ENCODE measurements at regions not wholly inside any gene's neighbourhood (a gene's known extent, or its start where the extent isn't known, plus 50 kb on each side); places are given as distances from the start of the nearest gene placed in this dataset.

- Mint-ChIP-seq H3K27me3 (no peaks in the 10 kb centered on the region), H3K27ac (no peak overlapping the region), H3K4me1 (peaks cover 6% of the 10 kb centered on the region), H3K4me3 (no peak overlapping the region), H3K36me3 (no peaks in the 10 kb centered on the region), H3K9me3 (peaks cover 7% of the 10 kb centered on the region)
- no peak for DNase-seq (ENCODE audit: low spot score in 2 of 2)
- ATAC-seq (ENCODE audit: low read depth) = no peak
Observed at GRCh38 chr7:125490167-125490566, 560.5 kb upstream of the POT1 start.

- ATAC-seq (ENCODE audit: low read depth) = no peak
- no peaks in the 10 kb centered on the region for H3K27me3 Mint-ChIP-seq
- no peaks in the 10 kb centered on the region for H3K36me3 Mint-ChIP-seq
- no peaks in the 10 kb centered on the region for H3K4me1 Mint-ChIP-seq
- H3K27ac Mint-ChIP-seq = no peak overlapping the region
- peaks cover 3% of the 10 kb centered on the region for H3K9me3 Mint-ChIP-seq
- DNase-seq (ENCODE audit: low spot score in 2 of 2) = no peak
- H3K4me3 Mint-ChIP-seq = no peak overlapping the region
Observed at GRCh38 chr7:125485223-125485622, 555.6 kb upstream of the POT1 start.

- ATAC-seq (ENCODE audit: low read depth) (no peak), DNase-seq (ENCODE audit: low spot score in 2 of 2) (no peak)
- Mint-ChIP-seq H3K27me3 (no peaks in the 10 kb centered on the region), H3K4me1 (no peaks in the 10 kb centered on the region), H3K27ac (no peak overlapping the region), H3K36me3 (no peaks in the 10 kb centered on the region), H3K9me3 (peaks cover 3% of the 10 kb centered on the region), H3K4me3 (no peak overlapping the region)
Observed at GRCh38 chr7:125484755-125485154, 555.1 kb upstream of the POT1 start.

- Mint-ChIP-seq H3K4me3 (no peak overlapping the region), H3K27me3 (no peaks in the 10 kb centered on the region), H3K36me3 (no peaks in the 10 kb centered on the region), H3K27ac (no peak overlapping the region), H3K9me3 (peaks cover 3% of the 10 kb centered on the region), H3K4me1 (no peaks in the 10 kb centered on the region)
- DNase-seq (ENCODE audit: low spot score in 2 of 2) = no peak
- ATAC-seq (ENCODE audit: low read depth) = no peak
Observed at GRCh38 chr7:125481323-125481722, 551.7 kb upstream of the POT1 start.

GRCh38 chr7:125480762-125481161 is 551.1 kb upstream of the POT1 start:
- ATAC-seq (ENCODE audit: low read depth) = no peak
- Mint-ChIP-seq H3K9me3 (peaks cover 3% of the 10 kb centered on the region), H3K4me3 (no peak overlapping the region), H3K36me3 (no peaks in the 10 kb centered on the region), H3K27ac (no peak overlapping the region), H3K4me1 (no peaks in the 10 kb centered on the region), H3K27me3 (no peaks in the 10 kb centered on the region)
- DNase-seq (ENCODE audit: low spot score in 2 of 2) = no peak

- DNase-seq (ENCODE audit: low spot score in 2 of 2) (no peak), ATAC-seq (ENCODE audit: low read depth) (no peak)
- Mint-ChIP-seq H3K4me1 (no peaks in the 10 kb centered on the region), H3K9me3 (no peaks in the 10 kb centered on the region), H3K27ac (no peak overlapping the region), H3K27me3 (no peaks in the 10 kb centered on the region), H3K36me3 (no peaks in the 10 kb centered on the region), H3K4me3 (no peak overlapping the region)
Observed at GRCh38 chr7:125468855-125469174, 539.2 kb upstream of the POT1 start.

- ATAC-seq (ENCODE audit: low read depth) (no peak), DNase-seq (ENCODE audit: low spot score in 2 of 2) (no peak)
- no peaks in the 10 kb centered on the region for H3K4me1 Mint-ChIP-seq
- no peak overlapping the region for H3K27ac Mint-ChIP-seq
- no peaks in the 10 kb centered on the region for H3K36me3 Mint-ChIP-seq
- no peaks in the 10 kb centered on the region for H3K27me3 Mint-ChIP-seq
- H3K9me3 Mint-ChIP-seq = peaks cover 1% of the 10 kb centered on the region
- no peak overlapping the region for H3K4me3 Mint-ChIP-seq
Observed at GRCh38 chr7:125467996-125468854, 538.6 kb upstream of the POT1 start.

GRCh38 chr7:125465527-125465926 is 535.9 kb upstream of the POT1 start:
- H3K27me3 Mint-ChIP-seq = no peaks in the 10 kb centered on the region
- H3K4me1 Mint-ChIP-seq = no peaks in the 10 kb centered on the region
- ATAC-seq (ENCODE audit: low read depth) (no peak), DNase-seq (ENCODE audit: low spot score in 2 of 2) (no peak)
- H3K27ac Mint-ChIP-seq = no peak overlapping the region
- peaks cover 5% of the 10 kb centered on the region for H3K9me3 Mint-ChIP-seq
- H3K36me3 Mint-ChIP-seq = no peaks in the 10 kb centered on the region
- H3K4me3 Mint-ChIP-seq = no peak overlapping the region

- ATAC-seq (ENCODE audit: low read depth) = no peak
- Mint-ChIP-seq H3K4me3 (no peak overlapping the region), H3K27me3 (no peaks in the 10 kb centered on the region), H3K27ac (no peak overlapping the region), H3K4me1 (no peaks in the 10 kb centered on the region), H3K9me3 (peaks cover 9% of the 10 kb centered on the region), H3K36me3 (no peaks in the 10 kb centered on the region)
- DNase-seq (ENCODE audit: low spot score in 2 of 2) = no peak
Observed at GRCh38 chr7:125462615-125463014, 533.0 kb upstream of the POT1 start.

GRCh38 chr7:125459038-125459437 is 529.4 kb upstream of the POT1 start:
- Mint-ChIP-seq H3K27me3 (no peaks in the 10 kb centered on the region), H3K36me3 (no peaks in the 10 kb centered on the region), H3K9me3 (peaks cover 11% of the 10 kb centered on the region), H3K4me1 (no peaks in the 10 kb centered on the region), H3K4me3 (no peak overlapping the region), H3K27ac (no peak overlapping the region)
- ATAC-seq (ENCODE audit: low read depth) (no peak), DNase-seq (ENCODE audit: low spot score in 2 of 2) (no peak)

GRCh38 chr7:125450749-125451148 is 521.1 kb upstream of the POT1 start:
- Mint-ChIP-seq H3K36me3 (no peaks in the 10 kb centered on the region), H3K4me3 (no peak overlapping the region), H3K27ac (no peak overlapping the region), H3K9me3 (peaks cover 2% of the 10 kb centered on the region), H3K27me3 (no peaks in the 10 kb centered on the region), H3K4me1 (no peaks in the 10 kb centered on the region)
- ATAC-seq (ENCODE audit: low read depth) (no peak), DNase-seq (ENCODE audit: low spot score in 2 of 2) (no peak)

- H3K27ac Mint-ChIP-seq = no peak overlapping the region
- no peaks in the 10 kb centered on the region for H3K4me1 Mint-ChIP-seq
- peaks cover 4% of the 10 kb centered on the region for H3K9me3 Mint-ChIP-seq
Observed at GRCh38 chr7:125445836-125446235, 516.2 kb upstream of the POT1 start.

GRCh38 chr7:125444864-125445263 is 515.2 kb upstream of the POT1 start:
- ATAC-seq (ENCODE audit: low read depth) = no peak
- no peak for DNase-seq (ENCODE audit: low spot score in 2 of 2)
- Mint-ChIP-seq H3K27me3 (no peaks in the 10 kb centered on the region), H3K27ac (no peak overlapping the region), H3K9me3 (peaks cover 4% of the 10 kb centered on the region), H3K4me1 (no peaks in the 10 kb centered on the region), H3K36me3 (no peaks in the 10 kb centered on the region), H3K4me3 (no peak overlapping the region)

More at GRCh38 chr7:125445836-125446235, 516.2 kb upstream of the POT1 start:
- ATAC-seq (ENCODE audit: low read depth) (no peak), DNase-seq (ENCODE audit: low spot score in 2 of 2) (no peak)
- Mint-ChIP-seq H3K4me3 (no peak overlapping the region), H3K27me3 (no peaks in the 10 kb centered on the region), H3K36me3 (no peaks in the 10 kb centered on the region)

GRCh38 chr7:125436220-125436619 is 506.6 kb upstream of the POT1 start:
- ATAC-seq (ENCODE audit: low read depth) (no peak), DNase-seq (ENCODE audit: low spot score in 2 of 2) (no peak)
- Mint-ChIP-seq H3K36me3 (no peaks in the 10 kb centered on the region), H3K9me3 (no peaks in the 10 kb centered on the region), H3K27me3 (no peaks in the 10 kb centered on the region), H3K4me3 (no peak overlapping the region), H3K27ac (no peak overlapping the region), H3K4me1 (no peaks in the 10 kb centered on the region)

GRCh38 chr7:125431349-125431748 is 501.7 kb upstream of the POT1 start:
- DNase-seq (ENCODE audit: low spot score in 2 of 2) = no peak

More at GRCh38 chr7:125431349-125431748, 501.7 kb upstream of the POT1 start:
- Mint-ChIP-seq H3K9me3 (no peaks in the 10 kb centered on the region), H3K36me3 (no peaks in the 10 kb centered on the region), H3K4me3 (no peak overlapping the region), H3K4me1 (no peaks in the 10 kb centered on the region), H3K27ac (no peak overlapping the region), H3K27me3 (no peaks in the 10 kb centered on the region)
- ATAC-seq (ENCODE audit: low read depth) = no peak

Measured in memory B cell (primary cell).